HCT116 (cell line): ENCODE measurements at regions not wholly inside any gene's neighbourhood (a gene's known extent, or its start where the extent isn't known, plus 50 kb on each side); places are given as distances from the start of the nearest gene placed in this dataset.

Experiments used
- ATAC-seq: fragments of 200-7000 bp; cut with Tn5 transposase; 2 replicates; pipeline ENCODE4 v1.9.1; 2020; ENCODE audit warnings: mild to moderate bottlenecking, moderate library complexity
- BruUV-seq: library from RNA; stranded (reverse); fragments of 400-500 nt; replicated peaks from 2 replicates; lab custom pipeline; 2021; lab: Mats Ljungman, UMichigan
- CTCF ChIA-PET: fragments of 300-600 bp; sonication (Branson Sonifier 250); formaldehyde crosslinking; loops from one replicate; lab custom pipeline; 2021; ENCODE audit warnings: antibody characterized with exemption; lab: Charles Lee
- POLR2A ChIA-PET: fragments of 300-600, 350-600 bp; sonication (Branson Sonifier 250); formaldehyde crosslinking; loops from one replicate; lab custom pipeline; 2021; ENCODE audit warnings: antibody characterized with exemption; lab: Charles Lee
- RAD21 ChIA-PET, 2 experiments: fragments of 300-600 bp; sonication (Branson Sonifier 250); formaldehyde crosslinking; loops; one replicate each; lab custom pipeline; 2023; ENCODE audit warnings: low total read pairs in 2 of 2; ENCODE audit not compliant: uncharacterized antibody in 2 of 2, unreplicated experiment in 2 of 2, low non-redundant PET in 1 of 2; lab: Charles Lee
- DNase-seq: peaks from one replicate; pipeline ENCODE4 v3.0.0-alpha.2; 2010; ENCODE audit warnings: low read depth, low spot score
- H2AFZ ChIP-seq: fragments of 200-600 bp; shearing (Covaris generic), sonication (generic); 2 replicates; pipeline ENCODE4 v1.6.1; 2017; ENCODE audit warnings: low read depth, mixed run types, mixed read lengths, antibody characterized with exemption, low read length; ENCODE audit not compliant: poor library complexity, severe bottlenecking
- H3K27ac ChIP-seq: 2 replicates; pipeline ENCODE4 v1.5.1; 2012; ENCODE audit warnings: low read depth, low read length
- H3K27me3 ChIP-seq: fragments of 200-600 bp; sonication (generic); 2 replicates; pipeline ENCODE4 v1.6.1; 2016; ENCODE audit warnings: mixed run types, low read length, mixed read lengths; ENCODE audit not compliant: insufficient read depth
- H3K36me3 ChIP-seq, 2 experiments: fragments of 200-500 bp in 1 of 2; fragments of 200-600 bp in 1 of 2; sonication (Bioruptor generic) in 1 of 2; sonication (generic) in 1 of 2; 2 replicates each; pipeline versions ENCODE4 v1.5.1 to v1.6.1; 2014 to 2016; ENCODE audit warnings: low read length in 2 of 2, inconsistent platforms in 1 of 2, mixed read lengths in 1 of 2, mixed run types in 1 of 2; ENCODE audit not compliant: insufficient read depth in 2 of 2, control insufficient read depth in 1 of 2
- H3K4me1 ChIP-seq, 2 experiments: fragments of 200-600 bp in 1 of 2; sonication (generic) in 1 of 2; 2 replicates each; pipeline versions ENCODE4 v1.5.1 to v1.6.1; 2012 to 2017; ENCODE audit warnings: low read length in 2 of 2, inconsistent platforms in 1 of 2, mild to moderate bottlenecking in 1 of 2, mixed read lengths in 1 of 2, mixed run types in 1 of 2, moderate library complexity in 1 of 2; ENCODE audit not compliant: insufficient read depth in 2 of 2, control insufficient read depth in 1 of 2
- H3K4me2 ChIP-seq: fragments of 200-600 bp; sonication (generic); 2 replicates; pipeline ENCODE4 v1.6.1; 2017; ENCODE audit warnings: mixed run types, low read length, mixed read lengths
- H3K4me3 ChIP-seq, 2 experiments: fragments of 200-600 bp in 1 of 2; sonication (generic) in 1 of 2; replicated peaks in 1 of 2; 2 replicates each; pipeline ENCODE4 v1.5.1; 2011 to 2016; ENCODE audit warnings: low read length in 2 of 2, control low read depth in 1 of 2, low read depth in 1 of 2, mild to moderate bottlenecking in 1 of 2, mixed read lengths in 1 of 2, mixed run types in 1 of 2
- H3K79me2 ChIP-seq: fragments of 200-600 bp; sonication (generic); 2 replicates; pipeline ENCODE4 v1.6.1; 2017; ENCODE audit warnings: mild to moderate bottlenecking, mixed run types, low read length, moderate library complexity, mixed read lengths; ENCODE audit not compliant: insufficient read depth
- H3K9ac ChIP-seq: fragments of 200-600 bp; sonication (generic); 2 replicates; pipeline ENCODE4 v1.6.1; 2016; ENCODE audit warnings: low read length, mixed read lengths
- H3K9me2 ChIP-seq: fragments of 200-600 bp; sonication (generic), shearing (Covaris generic); 2 replicates; pipeline ENCODE4 v1.6.1; 2017; ENCODE audit warnings: mixed run types, mild to moderate bottlenecking, moderate library complexity; ENCODE audit not compliant: insufficient read depth
- H3K9me3 ChIP-seq, 2 experiments: fragments of 200-500 bp in 1 of 2; fragments of 200-600 bp in 1 of 2; sonication (Bioruptor generic) in 1 of 2; sonication (generic) in 1 of 2; 2 replicates each; pipeline ENCODE4 v1.6.1; 2014 to 2017; ENCODE audit warnings: low read length in 2 of 2, mixed read lengths in 2 of 2, inconsistent platforms in 1 of 2, low read depth in 1 of 2, mild to moderate bottlenecking in 1 of 2, mixed run types in 1 of 2, moderate library complexity in 1 of 2; ENCODE audit not compliant: control insufficient read depth in 1 of 2, insufficient read depth in 1 of 2
- H4K20me1 ChIP-seq: fragments of 200-600 bp; sonication (generic), shearing (Covaris generic); 2 replicates; pipeline ENCODE4 v1.6.1; 2017; ENCODE audit warnings: mixed run types, mild to moderate bottlenecking, moderate library complexity; ENCODE audit not compliant: insufficient read depth
- CBX3 ChIP-seq: IDR thresholded peaks from 2 replicates; pipeline ENCODE4 v1.6.1; 2012; ENCODE audit warnings: low read depth
- EZH2 ChIP-seq: fragments of 200-600 bp; sonication (generic); IDR thresholded peaks from 2 replicates; pipeline ENCODE4 v1.6.1; 2017; ENCODE audit warnings: antibody characterized with exemption, mixed run types
- POLR2A ChIP-seq: IDR thresholded peaks from 2 replicates; pipeline ENCODE4 v1.7.0; 2011; ENCODE audit warnings: borderline replicate concordance; ENCODE audit not compliant: insufficient read depth, insufficient read length; ENCODE audit errors: extremely low read depth
- POLR2AphosphoS5 ChIP-seq: IDR thresholded peaks from 2 replicates; pipeline ENCODE4 v1.6.1; 2011; ENCODE audit warnings: mild to moderate bottlenecking, low read depth, low read length, moderate library complexity
- RAD21 ChIP-seq: IDR thresholded peaks from 2 replicates; pipeline ENCODE4 v1.6.1; 2012; ENCODE audit warnings: low read depth, mild to moderate bottlenecking
- TCF7L2 ChIP-seq: IDR thresholded peaks from 2 replicates; pipeline ENCODE4 v1.7.0; 2011; ENCODE audit warnings: borderline replicate concordance, inconsistent platforms; ENCODE audit not compliant: insufficient read depth, insufficient read length; ENCODE audit errors: extremely low read depth
- YY1 ChIP-seq: IDR thresholded peaks from 2 replicates; pipeline ENCODE4 v1.6.1; 2011; ENCODE audit warnings: low read length, low read depth, moderate library complexity, mild to moderate bottlenecking; ENCODE audit not compliant: insufficient replicate concordance; ENCODE audit errors: extremely low read depth
- ZNF274 ChIP-seq: fragments of 200-500 bp; sonication (Bioruptor generic); IDR thresholded peaks from 2 replicates; pipeline ENCODE4 v1.6.1; 2014; ENCODE audit warnings: mild to moderate bottlenecking, low read depth, low read length, inconsistent platforms
- intact Hi-C: fragments of 100-400 bp; cut with micrococcal nuclease; formaldehyde crosslinking; loops from 2 replicates; pipeline ENCODE4 v1.10.0; 2022
- TF ChIP-seq, protein P1 (sequence below), 3 experiments: fragments of 200-600 bp in 1 of 3; sonication (generic) in 1 of 3; IDR thresholded peaks in 2 of 3; conservative IDR thresholded peaks in 1 of 3; 2 replicates each; pipeline ENCODE4 v1.5.1; 2012 to 2017; ENCODE audit warnings: low read depth in 2 of 3, low read length in 2 of 3, antibody characterized with exemption in 1 of 3, borderline replicate concordance in 1 of 3, control low read depth in 1 of 3, mild to moderate bottlenecking in 1 of 3, mixed read lengths in 1 of 3, mixed run types in 1 of 3, moderate library complexity in 1 of 3; ENCODE audit not compliant: insufficient read depth in 1 of 3
- TF ChIP-seq, protein P2 (sequence below): IDR thresholded peaks from 2 replicates; pipeline ENCODE4 v1.6.1; 2012
- TF ChIP-seq, protein P3 (sequence below): IDR thresholded peaks from 2 replicates; pipeline ENCODE4 v1.6.1; 2011; ENCODE audit warnings: mild to moderate bottlenecking, low read length, moderate library complexity; ENCODE audit not compliant: insufficient replicate concordance; ENCODE audit errors: extremely low read depth

DNA sequence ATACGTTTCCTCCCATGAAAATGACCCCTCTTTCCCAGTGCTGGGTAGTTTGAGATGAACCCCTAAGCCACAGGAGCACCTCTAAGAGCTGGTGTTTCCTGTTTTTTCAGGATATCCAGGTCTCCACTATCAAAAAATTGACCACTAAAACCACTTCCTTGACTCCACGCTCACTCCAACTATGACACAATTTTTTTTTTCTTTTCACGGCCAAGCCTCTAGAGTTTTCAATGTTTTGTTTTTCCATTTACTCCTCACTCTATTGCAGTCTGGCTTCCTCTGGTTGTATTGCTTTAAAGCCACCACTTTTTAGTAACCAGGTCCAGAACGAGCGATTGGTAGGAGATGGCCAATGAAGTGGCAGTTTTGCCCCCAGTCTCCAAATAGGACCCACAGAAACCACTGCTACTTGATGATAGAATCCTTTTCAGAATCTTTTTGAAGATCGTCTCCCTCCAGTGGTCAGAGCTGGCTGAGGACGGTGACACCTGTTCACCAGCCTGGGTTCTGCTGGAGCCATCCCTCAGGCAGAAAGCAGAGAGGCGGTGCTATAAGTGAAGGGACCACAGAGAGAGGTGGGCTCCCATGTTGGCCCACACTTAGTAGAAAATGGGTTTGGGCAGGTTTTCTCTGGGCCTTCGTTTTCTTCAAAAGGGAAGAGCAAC is 454.4 kb downstream of the VRK1 start:
- Histone ChIP-seq H3K79me2 (no peaks in the 10 kb centered on the region), H3K4me3 (no peak overlapping the region), H3K4me2 (no peak overlapping the region), H3K9me2 (no peaks in the 10 kb centered on the region), H2AFZ (no peak overlapping the region), H3K9ac (no peak overlapping the region), H3K9me3 (no peaks in the 10 kb centered on the region), H3K36me3 (no peaks in the 10 kb centered on the region), H4K20me1 (no peaks in the 10 kb centered on the region), H3K27me3 (no peaks in the 10 kb centered on the region), H3K4me1 (no peaks in the 10 kb centered on the region), H3K27ac (no peak overlapping the region)
- ATAC-seq (peak; percentile 86), DNase-seq (no peak)
- ChIA-PET POLR2A (no interaction called here), CTCF (interaction anchor here (1.3 kb wide), 1 partner anchor 13 kb away, joined by 4 read pairs; no protein-coding TSS in a partner anchor), RAD21 (interaction anchor here in 1 of 2 experiments (1.1 kb wide), 1 partner anchor 75 kb away, joined by 3 read pairs; no protein-coding TSS in a partner anchor)
- intact Hi-C loops, result no loop called here
- peak; percentile 24; the same call in 1 of the 2 replicates for TF ChIP-seq RAD21
- TF ChIP-seq, protein P1, sequence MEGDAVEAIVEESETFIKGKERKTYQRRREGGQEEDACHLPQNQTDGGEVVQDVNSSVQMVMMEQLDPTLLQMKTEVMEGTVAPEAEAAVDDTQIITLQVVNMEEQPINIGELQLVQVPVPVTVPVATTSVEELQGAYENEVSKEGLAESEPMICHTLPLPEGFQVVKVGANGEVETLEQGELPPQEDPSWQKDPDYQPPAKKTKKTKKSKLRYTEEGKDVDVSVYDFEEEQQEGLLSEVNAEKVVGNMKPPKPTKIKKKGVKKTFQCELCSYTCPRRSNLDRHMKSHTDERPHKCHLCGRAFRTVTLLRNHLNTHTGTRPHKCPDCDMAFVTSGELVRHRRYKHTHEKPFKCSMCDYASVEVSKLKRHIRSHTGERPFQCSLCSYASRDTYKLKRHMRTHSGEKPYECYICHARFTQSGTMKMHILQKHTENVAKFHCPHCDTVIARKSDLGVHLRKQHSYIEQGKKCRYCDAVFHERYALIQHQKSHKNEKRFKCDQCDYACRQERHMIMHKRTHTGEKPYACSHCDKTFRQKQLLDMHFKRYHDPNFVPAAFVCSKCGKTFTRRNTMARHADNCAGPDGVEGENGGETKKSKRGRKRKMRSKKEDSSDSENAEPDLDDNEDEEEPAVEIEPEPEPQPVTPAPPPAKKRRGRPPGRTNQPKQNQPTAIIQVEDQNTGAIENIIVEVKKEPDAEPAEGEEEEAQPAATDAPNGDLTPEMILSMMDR (IDR thresholded peaks at IDR 0.05 in 2 of 3, conservative IDR thresholded peaks at IDR 0.05 in 1 of 3; ENCODE audit: borderline replicate concordance in 1 of 3, insufficient read depth in 1 of 3, low read depth in 2 of 3, low read length in 2 of 3), result peak; percentile 19 to 36 (median 19); a peak in 3 of 6 replicates
- no peak for TF ChIP-seq YY1
- no TSS peak for BruUV-seq

DNA sequence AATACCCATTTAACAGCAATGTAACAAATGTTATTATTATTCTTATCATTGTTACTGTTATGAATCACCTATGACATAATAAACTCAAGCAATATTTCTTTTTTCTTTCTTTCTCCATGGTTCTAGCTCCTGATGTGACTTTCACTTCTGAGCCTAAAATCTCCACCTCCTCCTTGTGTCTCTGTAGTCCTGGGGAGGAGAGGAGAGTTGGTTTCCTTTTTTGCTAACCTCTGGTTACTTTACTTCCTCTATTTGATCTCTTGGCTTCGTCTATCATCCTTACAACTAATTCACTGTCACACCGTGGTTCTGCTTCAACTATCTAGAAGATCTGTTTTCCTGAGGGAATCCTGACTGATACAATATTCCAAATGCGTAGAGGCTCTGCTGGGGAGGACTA is 456.6 kb downstream of the VRK1 start:
- Histone ChIP-seq H3K79me2 (no peaks in the 10 kb centered on the region), H2AFZ (no peak overlapping the region), H3K4me2 (no peak overlapping the region), H3K27me3 (no peaks in the 10 kb centered on the region), H3K4me3 (no peak overlapping the region), H3K36me3 (no peaks in the 10 kb centered on the region), H4K20me1 (no peaks in the 10 kb centered on the region), H3K27ac (no peak overlapping the region), H3K9me3 (no peaks in the 10 kb centered on the region), H3K4me1 (no peaks in the 10 kb centered on the region), H3K9me2 (no peaks in the 10 kb centered on the region), H3K9ac (no peak overlapping the region)
- CTCF ChIA-PET, result no interaction called here
- RAD21 ChIA-PET, result no interaction called here
- POLR2A ChIA-PET, result no interaction called here
- no TSS peak for BruUV-seq
- intact Hi-C loops, result no loop called here
- ATAC-seq (no peak), DNase-seq (no peak)
- TF ChIP-seq YY1, result no peak
- no peak for TF ChIP-seq POLR2AphosphoS5
- no peak for TF ChIP-seq POLR2A
- TF ChIP-seq, protein P2, sequence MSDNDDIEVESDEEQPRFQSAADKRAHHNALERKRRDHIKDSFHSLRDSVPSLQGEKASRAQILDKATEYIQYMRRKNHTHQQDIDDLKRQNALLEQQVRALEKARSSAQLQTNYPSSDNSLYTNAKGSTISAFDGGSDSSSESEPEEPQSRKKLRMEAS, result no peak
- TF ChIP-seq EZH2, result no peak
- TF ChIP-seq, protein P3, sequence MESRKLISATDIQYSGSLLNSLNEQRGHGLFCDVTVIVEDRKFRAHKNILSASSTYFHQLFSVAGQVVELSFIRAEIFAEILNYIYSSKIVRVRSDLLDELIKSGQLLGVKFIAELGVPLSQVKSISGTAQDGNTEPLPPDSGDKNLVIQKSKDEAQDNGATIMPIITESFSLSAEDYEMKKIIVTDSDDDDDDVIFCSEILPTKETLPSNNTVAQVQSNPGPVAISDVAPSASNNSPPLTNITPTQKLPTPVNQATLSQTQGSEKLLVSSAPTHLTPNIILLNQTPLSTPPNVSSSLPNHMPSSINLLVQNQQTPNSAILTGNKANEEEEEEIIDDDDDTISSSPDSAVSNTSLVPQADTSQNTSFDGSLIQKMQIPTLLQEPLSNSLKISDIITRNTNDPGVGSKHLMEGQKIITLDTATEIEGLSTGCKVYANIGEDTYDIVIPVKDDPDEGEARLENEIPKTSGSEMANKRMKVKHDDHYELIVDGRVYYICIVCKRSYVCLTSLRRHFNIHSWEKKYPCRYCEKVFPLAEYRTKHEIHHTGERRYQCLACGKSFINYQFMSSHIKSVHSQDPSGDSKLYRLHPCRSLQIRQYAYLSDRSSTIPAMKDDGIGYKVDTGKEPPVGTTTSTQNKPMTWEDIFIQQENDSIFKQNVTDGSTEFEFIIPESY, result no peak
- TF ChIP-seq, protein P1 (IDR thresholded peaks at IDR 0.05 in 2 of 3, conservative IDR thresholded peaks at IDR 0.05 in 1 of 3; ENCODE audit: borderline replicate concordance in 1 of 3, insufficient read depth in 1 of 3, low read depth in 2 of 3, low read length in 2 of 3), result no peak
- TF ChIP-seq ZNF274, result no peak
- TF ChIP-seq TCF7L2, result no peak
- no peak for TF ChIP-seq CBX3
